ENCODE measurements at regions not wholly inside any gene's neighbourhood (a gene's known extent, or its start where the extent isn't known, plus 50 kb on each side); places are given as distances from the start of the nearest gene placed in this dataset.

DNA sequence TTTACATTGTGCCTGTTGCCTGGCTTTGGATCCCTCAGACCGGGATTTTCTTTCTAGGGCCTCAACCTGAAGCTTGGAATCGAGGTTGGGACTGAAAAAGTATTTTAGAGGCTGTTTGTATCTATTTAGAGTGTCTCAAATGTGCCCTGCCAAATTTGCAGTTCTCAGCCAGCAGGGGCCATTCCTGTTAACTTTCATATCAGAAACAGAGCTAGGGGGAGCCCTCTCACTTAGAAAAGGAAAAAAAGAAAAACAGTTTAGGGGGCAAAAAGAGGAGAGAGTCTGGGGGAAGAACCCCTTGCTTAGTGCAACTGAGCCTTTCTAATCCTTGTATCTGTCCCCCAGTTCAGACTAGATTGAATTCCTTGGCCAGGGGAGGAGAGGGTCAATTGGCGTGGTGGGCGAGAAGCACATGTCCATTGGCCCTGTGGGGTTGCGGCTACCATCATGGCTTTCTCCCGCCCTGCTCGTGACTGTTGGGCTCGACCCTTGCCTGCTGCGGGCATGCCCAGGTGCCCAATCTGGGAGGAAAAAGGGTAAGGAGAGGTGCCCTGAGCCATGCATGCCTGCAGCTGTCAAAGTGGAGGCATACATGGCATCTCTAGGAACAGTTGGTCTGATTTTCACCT lies 101.6 kb downstream of the CFAP44 start:
- TF ChIP-seq POLR2A (IDR thresholded peaks at IDR 0.05; ENCODE audit: low read depth, low read length): no peak
- TF ChIP-seq POLR2AphosphoS5 (IDR thresholded peaks at IDR 0.05; ENCODE audit: low read depth, low read length): no peak
